SK-N-SH (cell line): ENCODE measurements at regions not wholly inside any gene's neighbourhood (a gene's known extent, or its start where the extent isn't known, plus 50 kb on each side); places are given as distances from the start of the nearest gene placed in this dataset.

ENCODE experiments used
- CTCF ChIA-PET: fragments of 300-600, 350-600 bp; formaldehyde crosslinking; extraction: SDS; loops from one replicate; lab custom pipeline; 2021; lab: Yijun Ruan, JAX
- POLR2A ChIA-PET: fragments of 350-600 bp; sonication (Branson Sonifier 250); formaldehyde crosslinking; extraction: SDS; loops from one replicate; lab custom pipeline; 2020; ENCODE audit warnings: antibody characterized with exemption, inconsistent platforms; lab: Yijun Ruan, JAX
- DNase-seq: peaks from one replicate; pipeline ENCODE4 v3.0.0; 2012
- H2AFZ ChIP-seq: fragments of 200-600 bp; sonication (generic); 2 replicates; pipeline ENCODE4 v1.8.1; 2016; ENCODE audit warnings: antibody characterized with exemption, mild to moderate bottlenecking, low read depth
- H3F3A ChIP-seq: fragments of 200-600 bp; sonication (generic); replicated peaks from 2 replicates; pipeline ENCODE3; 2016; ENCODE audit warnings: antibody characterized with exemption, mild to moderate bottlenecking; ENCODE audit not compliant: insufficient read depth
- H3K27ac ChIP-seq, 2 experiments: fragments of 200-500 bp in 1 of 2; fragments of 200-600 bp in 1 of 2; sonication (Bioruptor generic) in 1 of 2; sonication (generic), shearing (Covaris generic) in 1 of 2; 2 replicates each; pipeline versions ENCODE4 v1.5.1 to v1.6.1; 2014 to 2016; ENCODE audit warnings: low read depth in 2 of 2, inconsistent platforms in 1 of 2, low read length in 1 of 2, mild to moderate bottlenecking in 1 of 2, mixed read lengths in 1 of 2
- H3K27me3 ChIP-seq: fragments of 200-600 bp; sonication (generic), shearing (Covaris generic); 2 replicates; pipeline ENCODE4 v1.6.1; 2016; ENCODE audit warnings: mixed run types; ENCODE audit not compliant: insufficient read depth
- H3K36me3 ChIP-seq, 2 experiments: fragments of 200-500 bp in 1 of 2; fragments of 200-600 bp in 1 of 2; sonication (Bioruptor generic) in 1 of 2; sonication (generic) in 1 of 2; replicated peaks in 1 of 2; 2 replicates each; pipeline versions ENCODE3 to v1.5.1; 2014 to 2016; ENCODE audit warnings: low read length in 1 of 2, mild to moderate bottlenecking in 1 of 2; ENCODE audit not compliant: insufficient read depth in 2 of 2, control insufficient read depth in 1 of 2
- H3K4me1 ChIP-seq, 2 experiments: fragments of 200-500 bp in 1 of 2; fragments of 200-600 bp in 1 of 2; sonication (Bioruptor generic) in 1 of 2; sonication (generic), shearing (Covaris generic) in 1 of 2; 2 replicates each; pipeline versions ENCODE4 v1.5.1 to v1.6.1; 2014 to 2016; ENCODE audit warnings: low read depth in 1 of 2, low read length in 1 of 2, mixed run types in 1 of 2; ENCODE audit not compliant: insufficient read depth in 2 of 2, control insufficient read depth in 1 of 2
- H3K4me2 ChIP-seq: fragments of 200-600 bp; sonication (generic), shearing (Covaris generic); 2 replicates; pipeline ENCODE4 v1.6.1; 2017; ENCODE audit warnings: mixed run types
- H3K4me3 ChIP-seq, 2 experiments: fragments of 200-500 bp in 1 of 2; fragments of 200-600 bp in 1 of 2; sonication (Bioruptor generic) in 1 of 2; sonication (generic), shearing (Covaris generic) in 1 of 2; 2 replicates each; pipeline versions ENCODE4 v1.5.1 to v1.8.1; 2014 to 2016; ENCODE audit warnings: low read depth in 2 of 2, inconsistent platforms in 1 of 2, low read length in 1 of 2, mild to moderate bottlenecking in 1 of 2, mixed read lengths in 1 of 2, moderate library complexity in 1 of 2
- H3K79me2 ChIP-seq: fragments of 200-600 bp; sonication (generic); 2 replicates; pipeline ENCODE4 v1.8.1; 2017; ENCODE audit warnings: mild to moderate bottlenecking; ENCODE audit not compliant: insufficient read depth
- H3K9ac ChIP-seq: fragments of 200-600 bp; sonication (generic); 2 replicates; pipeline ENCODE4 v1.6.1; 2017; ENCODE audit warnings: mixed run types
- H3K9me2 ChIP-seq: fragments of 200-600 bp; sonication (generic); 2 replicates; pipeline ENCODE4 v1.6.1; 2017; ENCODE audit warnings: mixed run types
- H3K9me3 ChIP-seq: fragments of 200-600 bp; sonication (generic); 2 replicates; pipeline ENCODE4 v1.6.1; 2017; ENCODE audit warnings: mixed run types, mild to moderate bottlenecking, moderate library complexity
- H4K20me1 ChIP-seq: fragments of 200-600 bp; sonication (generic); 2 replicates; pipeline ENCODE4 v1.6.1; 2017; ENCODE audit warnings: mild to moderate bottlenecking, mixed run types; ENCODE audit not compliant: insufficient read depth
- CHD2 ChIP-seq: fragments of 150-350 bp; IDR thresholded peaks from 2 replicates; pipeline ENCODE4 v1.6.1; 2018; ENCODE audit warnings: low read length; ENCODE audit not compliant: partially characterized antibody
- EP300 ChIP-seq, 2 experiments: IDR thresholded peaks; 2 replicates each; pipeline versions ENCODE4 v1.4.0 to v1.6.1; 2012; ENCODE audit warnings: borderline replicate concordance in 1 of 2, low read depth in 1 of 2, low read length in 1 of 2
- EZH2phosphoT487 ChIP-seq: fragments of 200-600 bp; sonication (generic); IDR thresholded peaks from 2 replicates; pipeline ENCODE4 v1.6.1; 2017; ENCODE audit warnings: low read depth, mixed run types, mild to moderate bottlenecking, antibody characterized with exemption, moderate library complexity, borderline replicate concordance
- FOSL2 ChIP-seq: IDR thresholded peaks from 2 replicates; pipeline ENCODE4 v1.4.0; 2012; ENCODE audit warnings: low read depth, mild to moderate bottlenecking, moderate library complexity, borderline replicate concordance
- FOXJ3 ChIP-seq: sonication (generic); formaldehyde crosslinking; IDR thresholded peaks from 2 replicates; pipeline ENCODE4 v1.5.1; 2020; ENCODE audit warnings: mild to moderate bottlenecking, missing genetic modification reagents
- FOXM1 ChIP-seq: IDR thresholded peaks from 2 replicates; pipeline ENCODE4 v1.4.0; 2012; ENCODE audit warnings: low read depth, mild to moderate bottlenecking
- GATA2 ChIP-seq: sonication (generic); formaldehyde crosslinking; IDR thresholded peaks from 2 replicates; pipeline ENCODE4 v1.5.0; 2020; ENCODE audit warnings: mild to moderate bottlenecking, missing genetic modification reagents
- JUND ChIP-seq: IDR thresholded peaks from 2 replicates; pipeline ENCODE4 v1.4.0; 2012
- MAX ChIP-seq: IDR thresholded peaks from 2 replicates; pipeline ENCODE4 v1.4.0; 2012; ENCODE audit warnings: low read depth
- MEF2A ChIP-seq: IDR thresholded peaks from 2 replicates; pipeline ENCODE4 v1.4.0; 2012; ENCODE audit warnings: low read depth, borderline replicate concordance
- MXI1 ChIP-seq: IDR thresholded peaks from 2 replicates; pipeline ENCODE4 v1.6.1; 2012; ENCODE audit warnings: mild to moderate bottlenecking, low read depth, low read length, improper control_type of control experiment
- NFIC ChIP-seq: IDR thresholded peaks from 2 replicates; pipeline ENCODE4 v1.4.0; 2012; ENCODE audit warnings: borderline replicate concordance
- NRF1 ChIP-seq: IDR thresholded peaks from 2 replicates; pipeline ENCODE4 v1.6.1; 2012; ENCODE audit warnings: low read depth, mild to moderate bottlenecking, low read length
- RAD21 ChIP-seq: IDR thresholded peaks from 2 replicates; pipeline ENCODE4 v1.6.1; 2012; ENCODE audit warnings: mild to moderate bottlenecking, low read length
- RCOR1 ChIP-seq: fragments of 150-350 bp; IDR thresholded peaks from 2 replicates; pipeline ENCODE4 v1.6.1; 2017; ENCODE audit warnings: antibody characterized with exemption, low read length
- RFX5 ChIP-seq: IDR thresholded peaks from 2 replicates; pipeline ENCODE4 v1.6.1; 2012; ENCODE audit warnings: mild to moderate bottlenecking, improper control_type of control experiment, low read length
- RXRA ChIP-seq: IDR thresholded peaks from 2 replicates; pipeline ENCODE4 v1.4.0; 2012; ENCODE audit warnings: low read depth, mild to moderate bottlenecking, borderline replicate concordance
- SIN3A ChIP-seq: IDR thresholded peaks from 2 replicates; pipeline ENCODE4 v1.6.1; 2012; ENCODE audit warnings: low read depth, mild to moderate bottlenecking, low read length, moderate library complexity, borderline replicate concordance
- SMC3 ChIP-seq: IDR thresholded peaks from 2 replicates; pipeline ENCODE4 v1.6.1; 2012; ENCODE audit warnings: low read depth, low read length, improper control_type of control experiment
- TAF1 ChIP-seq: IDR thresholded peaks from 2 replicates; pipeline ENCODE4 v1.6.1; 2012; ENCODE audit warnings: low read depth, mild to moderate bottlenecking, low read length, moderate library complexity, borderline replicate concordance
- USF1 ChIP-seq: IDR thresholded peaks from 2 replicates; pipeline ENCODE4 v1.4.0; 2012; ENCODE audit warnings: low read depth, borderline replicate concordance
- USF2 ChIP-seq: fragments of 150-350 bp; IDR thresholded peaks from 2 replicates; pipeline ENCODE4 v1.6.1; 2017; ENCODE audit warnings: antibody characterized with exemption, low read length, low read depth, borderline replicate concordance
- YY1 ChIP-seq: IDR thresholded peaks from 2 replicates; pipeline ENCODE4 v1.4.0; 2012; ENCODE audit warnings: low read depth, mild to moderate bottlenecking
- WGBS: methylation state at CpG from one replicate; pipeline ENCODE4 v1.1.6; 2017; ENCODE audit warnings: low lambda C conversion rate; 5-methylcytosine and 5-hydroxymethylcytosine counted together
- TF ChIP-seq, protein P1 (sequence below): IDR thresholded peaks from 2 replicates; pipeline ENCODE4 v1.4.0; 2012; ENCODE audit warnings: low read depth, borderline replicate concordance

- no peak for DNase-seq
- Histone ChIP-seq H3K9me2 (no peaks in the 10 kb centered on the region), H4K20me1 (no peaks in the 10 kb centered on the region), H2AFZ (no peak overlapping the region), H3K27ac (no peak overlapping the region), H3F3A (no peaks in the 10 kb centered on the region), H3K9me3 (no peaks in the 10 kb centered on the region), H3K4me1 (no peaks in the 10 kb centered on the region), H3K27me3 (no peaks in the 10 kb centered on the region), H3K4me2 (no peak overlapping the region), H3K79me2 (no peaks in the 10 kb centered on the region), H3K4me3 (no peak overlapping the region), H3K9ac (no peak overlapping the region), H3K36me3 (no peaks in the 10 kb centered on the region)
- CTCF ChIA-PET: interaction anchor here (1.0 to 1.1 kb wide), 2 partner anchors 9 to 29 kb away, joined by 3 read pairs; no protein-coding TSS in a partner anchor
- 71% methylated on average over 3 of the region's 3 CpGs for WGBS
- no peak for TF ChIP-seq USF1
- TF ChIP-seq FOXM1: no peak
- no peak for TF ChIP-seq CHD2
- TF ChIP-seq GATA2 (CRISPR knock-in tag): no peak
- TF ChIP-seq NFIC: no peak
- TF ChIP-seq EZH2phosphoT487: no peak
- TF ChIP-seq MEF2A: no peak
- TF ChIP-seq TAF1: no peak
- TF ChIP-seq RFX5: no peak
- no peak for TF ChIP-seq FOSL2
- no peak for TF ChIP-seq YY1
- TF ChIP-seq MXI1: no peak
- POLR2A ChIA-PET: no interaction called here
Measured at GRCh38 chr5:125604104-125604503, 819.1 kb upstream of the GRAMD2B start.

DNA sequence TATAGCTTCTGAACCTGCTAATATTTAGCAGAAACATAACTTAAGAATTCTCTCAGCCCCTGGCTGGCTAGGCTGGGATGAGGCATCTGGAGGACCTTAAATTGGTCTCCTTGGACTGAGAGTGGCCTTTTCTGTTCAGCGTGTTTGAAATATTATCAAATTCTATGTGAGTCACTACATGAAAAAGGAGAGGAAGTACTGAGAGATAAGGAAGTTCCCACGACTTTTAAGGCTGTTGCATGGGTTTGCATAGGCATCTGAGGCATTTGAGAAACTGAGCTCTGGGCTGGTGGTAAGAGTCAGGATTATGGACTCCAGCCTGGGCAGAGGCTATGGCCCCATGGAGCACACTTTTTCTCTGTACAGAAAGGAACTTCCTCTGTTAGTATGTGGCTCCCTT lies 816.2 kb upstream of the GRAMD2B start:
- H3K9me3 ChIP-seq: no peaks in the 10 kb centered on the region
- no peak overlapping the region for H3K9ac ChIP-seq
- no peaks in the 10 kb centered on the region for H4K20me1 ChIP-seq
- TF ChIP-seq USF2 (no peak), RCOR1 (no peak), NRF1 (no peak), JUND (no peak), CHD2 (no peak), FOXJ3 (CRISPR knock-in tag) (no peak), SMC3 (no peak), EP300 (IDR thresholded peaks at IDR 0.05; ENCODE audit: borderline replicate concordance in 1 of 2, low read depth in 1 of 2, low read length in 1 of 2) (no peak), TAF1 (no peak), SIN3A (no peak), GATA2 (CRISPR knock-in tag) (no peak), RXRA (no peak), MAX (no peak), USF1 (no peak), YY1 (no peak), RAD21 (no peak), FOXM1 (no peak), FOSL2 (no peak)
- TF ChIP-seq, protein P1, sequence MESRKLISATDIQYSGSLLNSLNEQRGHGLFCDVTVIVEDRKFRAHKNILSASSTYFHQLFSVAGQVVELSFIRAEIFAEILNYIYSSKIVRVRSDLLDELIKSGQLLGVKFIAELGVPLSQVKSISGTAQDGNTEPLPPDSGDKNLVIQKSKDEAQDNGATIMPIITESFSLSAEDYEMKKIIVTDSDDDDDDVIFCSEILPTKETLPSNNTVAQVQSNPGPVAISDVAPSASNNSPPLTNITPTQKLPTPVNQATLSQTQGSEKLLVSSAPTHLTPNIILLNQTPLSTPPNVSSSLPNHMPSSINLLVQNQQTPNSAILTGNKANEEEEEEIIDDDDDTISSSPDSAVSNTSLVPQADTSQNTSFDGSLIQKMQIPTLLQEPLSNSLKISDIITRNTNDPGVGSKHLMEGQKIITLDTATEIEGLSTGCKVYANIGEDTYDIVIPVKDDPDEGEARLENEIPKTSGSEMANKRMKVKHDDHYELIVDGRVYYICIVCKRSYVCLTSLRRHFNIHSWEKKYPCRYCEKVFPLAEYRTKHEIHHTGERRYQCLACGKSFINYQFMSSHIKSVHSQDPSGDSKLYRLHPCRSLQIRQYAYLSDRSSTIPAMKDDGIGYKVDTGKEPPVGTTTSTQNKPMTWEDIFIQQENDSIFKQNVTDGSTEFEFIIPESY: no peak
- DNase-seq: no peak
- H3K4me2 ChIP-seq: no peak overlapping the region
- no peaks in the 10 kb centered on the region for H3K79me2 ChIP-seq
- H3K4me1 ChIP-seq: no peaks in the 10 kb centered on the region
- no peak overlapping the region for H2AFZ ChIP-seq
- 69% methylated on average over 2 of the region's 2 CpGs for WGBS
- ChIA-PET CTCF (no interaction called here), POLR2A (no interaction called here)
- H3K36me3 ChIP-seq: no peaks in the 10 kb centered on the region
- no peak overlapping the region for H3K27ac ChIP-seq
- H3K27me3 ChIP-seq: no peaks in the 10 kb centered on the region
- no peaks in the 10 kb centered on the region for H3K9me2 ChIP-seq
- no peak overlapping the region for H3K4me3 ChIP-seq
- H3F3A ChIP-seq: no peaks in the 10 kb centered on the region
